ENCODE measurements at regions not wholly inside any gene's neighbourhood (a gene's known extent, or its start where the extent isn't known, plus 50 kb on each side); places are given as distances from the start of the nearest gene placed in this dataset.

DNA sequence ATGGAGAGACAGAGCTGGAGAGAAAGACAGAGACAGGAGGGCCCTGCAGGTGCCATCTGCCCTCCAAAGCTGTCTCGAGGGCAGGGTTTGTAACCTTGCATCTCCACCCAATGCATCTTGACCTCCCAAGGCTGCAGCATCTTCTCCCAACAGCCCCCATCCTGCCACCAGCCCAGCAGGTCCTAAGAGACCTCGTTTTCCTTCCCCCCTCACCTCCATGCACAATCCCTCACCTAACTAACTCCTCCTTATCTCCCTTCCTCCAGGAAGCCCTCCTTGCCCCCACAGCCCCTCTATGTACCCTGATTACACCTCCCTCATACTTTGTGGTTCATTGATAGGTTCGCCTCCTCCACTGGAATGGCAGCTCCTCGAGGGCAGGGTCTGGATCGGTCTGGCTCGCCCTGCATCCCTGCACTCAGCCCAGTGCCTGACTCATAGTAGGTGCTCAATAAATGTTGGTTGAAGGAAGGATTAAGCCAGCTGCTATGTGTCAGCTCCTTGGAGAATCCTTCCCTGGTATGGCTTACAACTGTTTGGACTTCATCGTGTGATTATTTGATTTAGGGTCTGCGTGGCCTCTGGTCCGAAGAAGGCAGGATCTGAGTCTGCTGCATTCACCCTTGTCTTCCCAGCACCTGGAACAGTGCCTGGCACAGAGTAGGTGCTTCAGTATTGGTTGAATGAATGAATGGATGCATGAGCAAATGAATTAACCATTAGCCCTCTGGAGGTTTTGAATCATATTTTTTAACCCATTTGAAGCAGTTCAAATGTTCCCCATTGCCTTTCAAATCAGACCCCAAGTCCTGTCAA lies 105.6 kb upstream of the PTPN1 start:
- Histone ChIP-seq H3K4me3 (ENCODE audit: low read depth, low read length) (no peak overlapping the region), H3K9ac (no peak overlapping the region), H3K9me3 (ENCODE audit: control insufficient read depth, low read length) (no peaks in the 10 kb centered on the region), H3K27ac (no peak overlapping the region), H3K4me1 (peaks cover 4% of the 10 kb centered on the region), H2AFZ (peak overlapping the region; percentile 72), H3K4me2 (ENCODE audit: low read length) (no peak overlapping the region), H3K36me3 (ENCODE audit: control insufficient read depth, insufficient read depth, low read length) (no peaks in the 10 kb centered on the region), H3K79me2 (no peaks in the 10 kb centered on the region), H3K27me3 (ENCODE audit: control insufficient read depth, insufficient read depth, low read length) (no peaks in the 10 kb centered on the region)
- TF ChIP-seq, protein P1, sequence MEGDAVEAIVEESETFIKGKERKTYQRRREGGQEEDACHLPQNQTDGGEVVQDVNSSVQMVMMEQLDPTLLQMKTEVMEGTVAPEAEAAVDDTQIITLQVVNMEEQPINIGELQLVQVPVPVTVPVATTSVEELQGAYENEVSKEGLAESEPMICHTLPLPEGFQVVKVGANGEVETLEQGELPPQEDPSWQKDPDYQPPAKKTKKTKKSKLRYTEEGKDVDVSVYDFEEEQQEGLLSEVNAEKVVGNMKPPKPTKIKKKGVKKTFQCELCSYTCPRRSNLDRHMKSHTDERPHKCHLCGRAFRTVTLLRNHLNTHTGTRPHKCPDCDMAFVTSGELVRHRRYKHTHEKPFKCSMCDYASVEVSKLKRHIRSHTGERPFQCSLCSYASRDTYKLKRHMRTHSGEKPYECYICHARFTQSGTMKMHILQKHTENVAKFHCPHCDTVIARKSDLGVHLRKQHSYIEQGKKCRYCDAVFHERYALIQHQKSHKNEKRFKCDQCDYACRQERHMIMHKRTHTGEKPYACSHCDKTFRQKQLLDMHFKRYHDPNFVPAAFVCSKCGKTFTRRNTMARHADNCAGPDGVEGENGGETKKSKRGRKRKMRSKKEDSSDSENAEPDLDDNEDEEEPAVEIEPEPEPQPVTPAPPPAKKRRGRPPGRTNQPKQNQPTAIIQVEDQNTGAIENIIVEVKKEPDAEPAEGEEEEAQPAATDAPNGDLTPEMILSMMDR (IDR thresholded peaks at IDR 0.05): no peak

DNA sequence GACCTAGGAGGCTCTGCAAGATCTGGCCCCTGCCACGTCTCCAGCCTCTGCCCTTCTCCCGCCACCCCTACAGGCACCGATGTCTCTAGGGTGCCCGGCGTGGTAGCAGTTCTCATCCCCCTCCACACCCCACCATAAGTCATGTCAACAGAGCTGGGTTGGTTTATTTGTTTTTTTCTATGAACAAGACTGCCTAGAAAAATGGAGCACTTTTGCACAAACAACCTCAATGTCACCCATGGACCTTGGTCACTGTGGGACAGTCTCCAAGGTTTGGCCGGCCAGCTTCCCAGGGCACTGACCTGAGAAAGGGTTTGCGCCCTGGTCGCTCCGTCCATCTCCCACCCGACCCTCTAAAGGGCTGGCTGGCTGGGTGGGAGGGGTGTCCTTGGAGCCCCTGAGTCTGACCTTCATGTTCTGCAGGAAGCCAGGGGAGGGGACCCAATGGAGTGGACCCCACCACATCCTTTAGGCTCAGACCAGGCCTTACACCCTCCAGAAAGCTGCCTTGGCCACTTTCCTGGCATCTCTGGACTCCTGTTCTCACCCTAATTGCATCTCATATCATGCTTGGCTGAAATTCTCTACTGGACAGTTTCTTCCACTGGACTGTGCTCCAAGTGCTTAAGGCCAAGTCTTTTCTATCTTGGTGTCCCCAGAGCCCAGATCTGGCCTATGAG lies 104.8 kb upstream of the PTPN1 start:
- TF ChIP-seq, protein P1 (IDR thresholded peaks at IDR 0.05): no peak
- no peak overlapping the region for H3K27ac ChIP-seq
- H3K4me2 ChIP-seq (ENCODE audit: low read length): no peak overlapping the region
- no peaks in the 10 kb centered on the region for H3K36me3 ChIP-seq (ENCODE audit: control insufficient read depth, insufficient read depth, low read length)
- no peak overlapping the region for H2AFZ ChIP-seq
- H3K4me3 ChIP-seq (ENCODE audit: low read depth, low read length): no peak overlapping the region
- H3K4me1 ChIP-seq: peaks cover 4% of the 10 kb centered on the region
- H3K9ac ChIP-seq: no peak overlapping the region
- no peaks in the 10 kb centered on the region for H3K79me2 ChIP-seq
- no peaks in the 10 kb centered on the region for H3K9me3 ChIP-seq (ENCODE audit: control insufficient read depth, low read length)
- H3K27me3 ChIP-seq (ENCODE audit: control insufficient read depth, insufficient read depth, low read length): no peaks in the 10 kb centered on the region

DNA sequence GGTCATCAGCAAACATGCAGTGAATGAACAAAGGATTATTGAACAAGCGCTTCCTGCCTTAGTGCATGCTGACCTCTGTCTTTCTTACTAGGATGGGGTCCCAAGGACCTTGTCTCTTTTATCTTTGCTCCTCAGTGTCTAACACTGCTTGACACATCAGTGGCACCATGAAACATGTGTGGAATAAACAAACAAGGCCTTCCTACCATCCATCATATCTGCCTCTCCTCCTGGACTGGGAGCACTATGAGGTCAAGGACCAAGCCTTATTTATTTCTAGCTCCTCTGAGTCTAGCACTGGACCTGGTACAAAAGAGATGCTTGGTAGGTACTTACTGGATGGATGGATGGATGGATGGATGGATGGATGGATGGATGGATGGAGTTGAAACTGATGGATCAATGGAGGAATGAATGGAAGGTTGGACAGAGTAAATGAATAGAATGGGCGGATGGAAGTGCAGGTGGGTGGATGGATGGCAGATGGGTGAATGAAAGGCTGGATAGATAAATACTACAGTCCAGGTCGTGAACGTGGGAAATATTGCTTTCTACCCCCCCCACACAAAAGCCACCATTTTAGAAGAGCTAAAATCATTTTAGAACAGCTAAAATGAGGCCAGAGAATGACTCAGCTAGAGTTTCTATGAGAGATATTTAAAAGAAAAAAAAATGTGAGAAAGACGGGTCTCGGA lies 104.1 kb upstream of the PTPN1 start:
- Histone ChIP-seq H3K4me2 (ENCODE audit: low read length) (no peak overlapping the region), H3K9me3 (ENCODE audit: control insufficient read depth, low read length) (no peaks in the 10 kb centered on the region), H3K36me3 (ENCODE audit: control insufficient read depth, insufficient read depth, low read length) (no peaks in the 10 kb centered on the region), H2AFZ (no peak overlapping the region), H3K79me2 (no peaks in the 10 kb centered on the region), H3K27me3 (ENCODE audit: control insufficient read depth, insufficient read depth, low read length) (no peaks in the 10 kb centered on the region), H3K4me3 (ENCODE audit: low read depth, low read length) (no peak overlapping the region), H3K4me1 (peaks cover 4% of the 10 kb centered on the region), H3K9ac (no peak overlapping the region), H3K27ac (no peak overlapping the region)
- TF ChIP-seq, protein P1 (IDR thresholded peaks at IDR 0.05): no peak

DNA sequence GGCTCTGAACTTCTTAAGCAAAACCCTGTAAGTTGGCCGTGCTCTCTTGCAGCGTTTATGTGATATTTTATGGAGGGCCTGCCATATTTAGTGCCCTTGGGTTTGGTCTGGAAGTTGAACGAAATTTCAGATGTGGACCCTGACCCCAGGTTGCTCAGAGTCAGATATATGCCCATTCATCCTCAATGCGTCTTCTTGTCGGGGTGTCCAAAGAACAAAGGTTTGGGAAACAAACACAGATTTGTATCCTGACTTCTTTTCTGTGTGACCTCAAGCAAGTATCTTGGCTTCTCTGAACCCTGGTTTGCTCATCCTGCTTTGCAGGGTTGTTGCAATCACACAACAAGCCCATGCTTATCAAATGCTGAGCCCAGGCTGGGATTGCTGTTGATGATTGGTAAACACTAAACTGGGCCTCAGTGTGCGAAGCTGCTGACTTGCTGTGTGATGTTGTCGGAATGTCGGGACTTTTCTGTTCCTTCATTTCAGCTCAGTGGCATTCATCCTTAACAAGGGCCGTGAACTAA lies 103.5 kb upstream of the PTPN1 start:
- Histone ChIP-seq H3K79me2 (no peaks in the 10 kb centered on the region), H3K27ac (no peak overlapping the region), H3K9me3 (ENCODE audit: control insufficient read depth, low read length) (no peaks in the 10 kb centered on the region), H3K4me2 (ENCODE audit: low read length) (no peak overlapping the region), H3K9ac (no peak overlapping the region), H2AFZ (no peak overlapping the region), H3K4me1 (peaks cover 4% of the 10 kb centered on the region), H3K4me3 (ENCODE audit: low read depth, low read length) (no peak overlapping the region), H3K27me3 (ENCODE audit: control insufficient read depth, insufficient read depth, low read length) (no peaks in the 10 kb centered on the region), H3K36me3 (ENCODE audit: control insufficient read depth, insufficient read depth, low read length) (no peaks in the 10 kb centered on the region)
- TF ChIP-seq, protein P1 (IDR thresholded peaks at IDR 0.05): no peak

All from parathyroid adenoma (tissue), 2 donors.